ENCODE measurements at regions not wholly inside any gene's neighbourhood (a gene's known extent, or its start where the extent isn't known, plus 50 kb on each side); places are given as distances from the start of the nearest gene placed in this dataset.
"Not testable (repeated sequence)": the region's sequence is repeated elsewhere in the genome, so short reads cannot be mapped to it uniquely, and the experiment has no call there.

- DNase-seq (ENCODE audit: low spot score): no peak
Observed at GRCh38 chr11:101741479-101742175, 157.8 kb upstream of the TRPC6 start.

GRCh38 chr11:101741061-101741460 is 157.3 kb upstream of the TRPC6 start:
- no peak for DNase-seq (ENCODE audit: low spot score)

- no peak for DNase-seq (ENCODE audit: low spot score)
Observed at GRCh38 chr11:101738452-101738851, 154.6 kb upstream of the TRPC6 start.

- no peak for DNase-seq (ENCODE audit: low spot score)
Observed at GRCh38 chr11:101729406-101730078, 145.7 kb upstream of the TRPC6 start.

- DNase-seq (ENCODE audit: low spot score): no peak
Observed at GRCh38 chr11:101727451-101727850, 143.6 kb upstream of the TRPC6 start.

GRCh38 chr11:101726988-101727387 is 143.2 kb upstream of the TRPC6 start:
- DNase-seq (ENCODE audit: low spot score): no peak

- no peak for DNase-seq (ENCODE audit: low spot score)
Observed at GRCh38 chr11:101723371-101723770, 139.6 kb upstream of the TRPC6 start.

- no peak for DNase-seq (ENCODE audit: low spot score)
Observed at GRCh38 chr11:101721270-101721669, 137.5 kb upstream of the TRPC6 start.

- no peak for DNase-seq (ENCODE audit: low spot score)
Observed at GRCh38 chr11:101718402-101718801, 134.6 kb upstream of the TRPC6 start.

GRCh38 chr11:101717619-101718018 is 133.8 kb upstream of the TRPC6 start:
- no peak for DNase-seq (ENCODE audit: low spot score)

- DNase-seq (ENCODE audit: low spot score): no peak
Observed at GRCh38 chr11:101715281-101715680, 131.5 kb upstream of the TRPC6 start.

GRCh38 chr11:101707477-101707876 is 123.7 kb upstream of the TRPC6 start:
- no peak for DNase-seq (ENCODE audit: low spot score)

GRCh38 chr11:101706541-101706940 is 122.7 kb upstream of the TRPC6 start:
- peak; percentile 37 for DNase-seq (ENCODE audit: low spot score)

GRCh38 chr11:101705972-101706371 is 122.2 kb upstream of the TRPC6 start:
- DNase-seq (ENCODE audit: low spot score): no peak

GRCh38 chr11:101694869-101695268 is 111.1 kb upstream of the TRPC6 start:
- DNase-seq (ENCODE audit: low spot score): not testable (repeated sequence)

GRCh38 chr11:101692980-101693379 is 109.2 kb upstream of the TRPC6 start:
- DNase-seq (ENCODE audit: low spot score): no peak

- no peak for DNase-seq (ENCODE audit: low spot score)
Observed at GRCh38 chr11:101686514-101686913, 102.7 kb upstream of the TRPC6 start.

GRCh38 chr11:101668236-101668635 is 84.4 kb upstream of the TRPC6 start:
- DNase-seq (ENCODE audit: low spot score): no peak

GRCh38 chr11:101666916-101667315 is 83.1 kb upstream of the TRPC6 start:
- no peak for DNase-seq (ENCODE audit: low spot score)

GRCh38 chr11:101661559-101661958 is 77.8 kb upstream of the TRPC6 start:
- no peak for DNase-seq (ENCODE audit: low spot score)
